Muscle of back (tissue), 3 donors: ENCODE measurements at regions not wholly inside any gene's neighbourhood (a gene's known extent, or its start where the extent isn't known, plus 50 kb on each side); places are given as distances from the start of the nearest gene placed in this dataset.

Experiments used
- DNase-seq, 3 donors: peaks; one replicate each; pipeline versions ENCODE4 v3.0.0 to v3.0.0-alpha.2; 2013

- no peak for DNase-seq
Observed at GRCh38 chr20:60509407-60509806, 551.2 kb downstream of the CDH26 start.

GRCh38 chr20:60510356-60510755 lies 552.1 kb downstream of the CDH26 start:
- DNase-seq: no peak

- DNase-seq: peak in 2 of 3 donors; percentile 19 to 45
Observed at GRCh38 chr20:60512443-60512842, 554.2 kb downstream of the CDH26 start.

- DNase-seq: no peak
Observed at GRCh38 chr20:60513141-60513540, 554.9 kb downstream of the CDH26 start.

GRCh38 chr20:60516442-60516841 lies 558.2 kb downstream of the CDH26 start:
- DNase-seq: no peak

- DNase-seq: no peak
Observed at GRCh38 chr20:60518022-60518421, 559.8 kb downstream of the CDH26 start.

- DNase-seq: no peak
Observed at GRCh38 chr20:60525397-60525796, 567.2 kb downstream of the CDH26 start.

- no peak for DNase-seq
Observed at GRCh38 chr20:60527656-60528055, 569.4 kb downstream of the CDH26 start.

- no peak for DNase-seq
Observed at GRCh38 chr20:60528141-60528540, 569.9 kb downstream of the CDH26 start.

GRCh38 chr20:60529149-60529548 lies 570.9 kb downstream of the CDH26 start:
- no peak for DNase-seq

GRCh38 chr20:60535211-60535610 lies 577.0 kb downstream of the CDH26 start:
- no peak for DNase-seq

- no peak for DNase-seq
Observed at GRCh38 chr20:60540591-60540990, 582.4 kb downstream of the CDH26 start.

- DNase-seq: no peak
Observed at GRCh38 chr20:60541991-60542390, 583.8 kb downstream of the CDH26 start.

GRCh38 chr20:60543598-60543997 lies 585.4 kb downstream of the CDH26 start:
- DNase-seq: no peak

GRCh38 chr20:60553095-60553494 lies 594.9 kb downstream of the CDH26 start:
- DNase-seq: no peak

GRCh38 chr20:60558486-60558885 lies 600.3 kb downstream of the CDH26 start:
- no peak for DNase-seq

GRCh38 chr20:60559462-60559861 lies 601.2 kb downstream of the CDH26 start:
- peak; percentile 43 to 57 (median 45) for DNase-seq

- DNase-seq: no peak
Observed at GRCh38 chr20:60561052-60561451, 602.8 kb downstream of the CDH26 start.

GRCh38 chr20:60565083-60565482 lies 606.9 kb downstream of the CDH26 start:
- DNase-seq: peak in 1 of 3 donors; percentile 59

- DNase-seq: peak in 1 of 3 donors; percentile 21
Observed at GRCh38 chr20:60565551-60565950, 607.3 kb downstream of the CDH26 start.

GRCh38 chr20:60569116-60569515 lies 610.9 kb downstream of the CDH26 start:
- no peak for DNase-seq

GRCh38 chr20:60570481-60571277 lies 612.5 kb downstream of the CDH26 start:
- DNase-seq: no peak

GRCh38 chr20:60573003-60573680 lies 614.9 kb downstream of the CDH26 start:
- DNase-seq: peak in 1 of 3 donors; percentile 40
